ENCODE measurements at regions not wholly inside any gene's neighbourhood (a gene's known extent, or its start where the extent isn't known, plus 50 kb on each side); places are given as distances from the start of the nearest gene placed in this dataset.

GRCh38 chr6:16851044-16851540 is 89.8 kb upstream of the ATXN1 start:
- no peak overlapping the region for H3K9ac ChIP-seq (ENCODE audit: low read depth, low read length)
- H3K27ac ChIP-seq (ENCODE audit: low read length) = no peak overlapping the region
- H3K27me3 ChIP-seq (ENCODE audit: insufficient read depth, low read length, poor library complexity) = peaks cover 5% of the 10 kb centered on the region
- no peaks in the 10 kb centered on the region for H4K20me1 ChIP-seq (ENCODE audit: insufficient read depth, low read length)
- ATAC-seq (ENCODE audit: insufficient read depth, low read depth) = no peak
- H3K4me2 ChIP-seq (ENCODE audit: insufficient read depth, low read length) = no peak overlapping the region
- no peak for DNase-seq
- H2AFZ ChIP-seq (ENCODE audit: low read depth, low read length) = no peak overlapping the region
- no peak overlapping the region for H3K4me3 ChIP-seq (ENCODE audit: low read depth in 1 of 2, low read length in 2 of 2)
- no peaks in the 10 kb centered on the region for H3K9me3 ChIP-seq (ENCODE audit: insufficient read depth, low read length, severe bottlenecking)
- no peak for TF ChIP-seq EZH2 (IDR thresholded peaks at IDR 0.05; ENCODE audit: borderline replicate concordance, low read depth, low read length, severe bottlenecking)
- no peak for TF ChIP-seq CTCF (IDR thresholded peaks at IDR 0.05; ENCODE audit: borderline replicate concordance, extremely low read depth, low read length, poor library complexity, severe bottlenecking)
- no peaks in the 10 kb centered on the region for H3K36me3 ChIP-seq (ENCODE audit: insufficient read depth, low read length)
- H3K79me2 ChIP-seq (ENCODE audit: insufficient read depth, low read length) = no peaks in the 10 kb centered on the region
- no peaks in the 10 kb centered on the region for H3K4me1 ChIP-seq (ENCODE audit: insufficient read depth, low read length)

- H4K20me1 ChIP-seq (ENCODE audit: insufficient read depth, low read length) = no peaks in the 10 kb centered on the region
- H3K79me2 ChIP-seq (ENCODE audit: insufficient read depth, low read length) = no peaks in the 10 kb centered on the region
- no peak for TF ChIP-seq CTCF (IDR thresholded peaks at IDR 0.05; ENCODE audit: borderline replicate concordance, extremely low read depth, low read length, poor library complexity, severe bottlenecking)
- no peak for TF ChIP-seq EZH2 (IDR thresholded peaks at IDR 0.05; ENCODE audit: borderline replicate concordance, low read depth, low read length, severe bottlenecking)
- peaks cover 5% of the 10 kb centered on the region for H3K27me3 ChIP-seq (ENCODE audit: insufficient read depth, low read length, poor library complexity)
- H3K27ac ChIP-seq (ENCODE audit: low read length) = no peak overlapping the region
- no peak overlapping the region for H3K4me2 ChIP-seq (ENCODE audit: insufficient read depth, low read length)
- H3K4me1 ChIP-seq (ENCODE audit: insufficient read depth, low read length) = no peaks in the 10 kb centered on the region
- no peak overlapping the region for H3K4me3 ChIP-seq (ENCODE audit: low read depth in 1 of 2, low read length in 2 of 2)
- ATAC-seq (ENCODE audit: insufficient read depth, low read depth) (no peak), DNase-seq (no peak)
- H3K9ac ChIP-seq (ENCODE audit: low read depth, low read length) = no peak overlapping the region
- no peaks in the 10 kb centered on the region for H3K36me3 ChIP-seq (ENCODE audit: insufficient read depth, low read length)
- no peak overlapping the region for H2AFZ ChIP-seq (ENCODE audit: low read depth, low read length)
- H3K9me3 ChIP-seq (ENCODE audit: insufficient read depth, low read length, severe bottlenecking) = no peaks in the 10 kb centered on the region
These were observed 89.4 kb upstream of the ATXN1 start for GRCh38 chr6:16850681-16851026.

GRCh38 chr6:16849988-16850680 is 88.9 kb upstream of the ATXN1 start:
- Histone ChIP-seq H3K27me3 (ENCODE audit: insufficient read depth, low read length, poor library complexity) (peaks cover 5% of the 10 kb centered on the region), H3K79me2 (ENCODE audit: insufficient read depth, low read length) (no peaks in the 10 kb centered on the region), H3K4me1 (ENCODE audit: insufficient read depth, low read length) (no peaks in the 10 kb centered on the region), H3K4me3 (ENCODE audit: low read depth in 1 of 2, low read length in 2 of 2) (no peak overlapping the region), H3K27ac (ENCODE audit: low read length) (no peak overlapping the region), H3K36me3 (ENCODE audit: insufficient read depth, low read length) (no peaks in the 10 kb centered on the region), H3K9me3 (ENCODE audit: insufficient read depth, low read length, severe bottlenecking) (no peaks in the 10 kb centered on the region), H4K20me1 (ENCODE audit: insufficient read depth, low read length) (no peaks in the 10 kb centered on the region), H2AFZ (ENCODE audit: low read depth, low read length) (no peak overlapping the region), H3K9ac (ENCODE audit: low read depth, low read length) (no peak overlapping the region), H3K4me2 (ENCODE audit: insufficient read depth, low read length) (no peak overlapping the region)
- no peak for TF ChIP-seq EZH2 (IDR thresholded peaks at IDR 0.05; ENCODE audit: borderline replicate concordance, low read depth, low read length, severe bottlenecking)
- no peak for ATAC-seq (ENCODE audit: insufficient read depth, low read depth)
- no peak for DNase-seq

- Histone ChIP-seq H3K79me2 (ENCODE audit: insufficient read depth, low read length) (no peaks in the 10 kb centered on the region), H4K20me1 (ENCODE audit: insufficient read depth, low read length) (no peaks in the 10 kb centered on the region), H3K4me3 (ENCODE audit: low read depth in 1 of 2, low read length in 2 of 2) (no peak overlapping the region), H3K4me1 (ENCODE audit: insufficient read depth, low read length) (no peaks in the 10 kb centered on the region), H3K9ac (ENCODE audit: low read depth, low read length) (no peak overlapping the region), H3K27ac (ENCODE audit: low read length) (no peak overlapping the region), H2AFZ (ENCODE audit: low read depth, low read length) (no peak overlapping the region), H3K27me3 (ENCODE audit: insufficient read depth, low read length, poor library complexity) (peaks cover 5% of the 10 kb centered on the region), H3K9me3 (ENCODE audit: insufficient read depth, low read length, severe bottlenecking) (no peaks in the 10 kb centered on the region), H3K36me3 (ENCODE audit: insufficient read depth, low read length) (no peaks in the 10 kb centered on the region), H3K4me2 (ENCODE audit: insufficient read depth, low read length) (no peak overlapping the region)
- no peak for TF ChIP-seq CTCF (IDR thresholded peaks at IDR 0.05; ENCODE audit: borderline replicate concordance, extremely low read depth, low read length, poor library complexity, severe bottlenecking)
- TF ChIP-seq EZH2 (IDR thresholded peaks at IDR 0.05; ENCODE audit: borderline replicate concordance, low read depth, low read length, severe bottlenecking) = no peak
- ATAC-seq (ENCODE audit: insufficient read depth, low read depth) (no peak), DNase-seq (no peak)
These were observed 88.2 kb upstream of the ATXN1 start for GRCh38 chr6:16849280-16849987.
